Gastroesophageal sphincter (tissue), 3 donors: ENCODE measurements at regions not wholly inside any gene's neighbourhood (a gene's known extent, or its start where the extent isn't known, plus 50 kb on each side); places are given as distances from the start of the nearest gene placed in this dataset.

Experiments
- CTCF ChIP-seq, 4 experiments: fragments of 200-600 bp in 2 of 4; fragments of 450-650 bp in 2 of 4; sonication (generic) in 1 of 4; IDR thresholded peaks; one replicate each; pipeline ENCODE4 v1.5.1; 2017 to 2019; ENCODE audit warnings: antibody characterized with exemption in 4 of 4, mild to moderate bottlenecking in 2 of 4, moderate library complexity in 2 of 4
- EP300 ChIP-seq: sonication (generic); formaldehyde crosslinking; IDR thresholded peaks from one replicate; pipeline ENCODE4 v1.6.1; 2017; ENCODE audit warnings: antibody characterized with exemption, mild to moderate bottlenecking
- POLR2A ChIP-seq, 2 donors: fragments of 450-650 bp; IDR thresholded peaks; one replicate each; pipeline ENCODE4 v1.6.1; 2017; ENCODE audit warnings: antibody characterized with exemption in 2 of 2, mild to moderate bottlenecking in 2 of 2, moderate library complexity in 1 of 2
- POLR2AphosphoS5 ChIP-seq: sonication (generic); formaldehyde crosslinking; IDR thresholded peaks from one replicate; pipeline ENCODE4 v1.6.1; 2017; ENCODE audit warnings: antibody characterized with exemption

- TF ChIP-seq POLR2A (IDR thresholded peaks at IDR 0.05): no peak
- TF ChIP-seq CTCF (IDR thresholded peaks at IDR 0.05): no peak
- no peak for TF ChIP-seq EP300
- no peak for TF ChIP-seq POLR2AphosphoS5
Measured at GRCh38 chrX:4851534-4851933, 1138.1 kb upstream of the PRKX start.
